Right atrium auricular region (tissue), 2 donors: ENCODE measurements at regions not wholly inside any gene's neighbourhood (a gene's known extent, or its start where the extent isn't known, plus 50 kb on each side); places are given as distances from the start of the nearest gene placed in this dataset.

Experiments used
- DNase-seq: peaks from one replicate; pipeline ENCODE4 v3.0.0-alpha.2; 2019; ENCODE audit warnings: low spot score
- H3K27ac ChIP-seq, 2 donors: fragments of 200-600 bp; sonication (generic); 1 replicate in 1 of 2; 2 replicates in 1 of 2; pipeline ENCODE4 v1.5.1; 2016 to 2019
- H3K27me3 ChIP-seq, 2 donors: fragments of 200-600 bp; sonication (generic); one replicate each; pipeline versions ENCODE4 v1.5.1 to v1.6.0; 2017 to 2019
- H3K36me3 ChIP-seq: fragments of 200-600 bp; sonication (generic); one replicate; pipeline ENCODE4 v1.5.1; 2016
- H3K4me1 ChIP-seq, 2 donors: fragments of 200-600 bp; sonication (generic); one replicate each; pipeline versions ENCODE4 v1.5.1 to v1.6.0; 2017 to 2019
- H3K4me3 ChIP-seq, 2 donors: fragments of 200-600 bp; sonication (generic); 1 replicate in 1 of 2; 2 replicates in 1 of 2; pipeline ENCODE4 v1.5.1; 2017 to 2019; ENCODE audit warnings: mild to moderate bottlenecking in 1 of 2, moderate library complexity in 1 of 2
- H3K9me3 ChIP-seq, 2 donors: fragments of 200-600 bp; sonication (generic); one replicate each; pipeline ENCODE4 v1.5.1; 2019
- CTCF ChIP-seq, 2 donors: fragments of 200-600 bp; sonication (generic); IDR thresholded peaks; one replicate each; pipeline ENCODE4 v1.5.1; 2019; ENCODE audit warnings: antibody characterized with exemption in 2 of 2

- no peak for TF ChIP-seq CTCF (IDR thresholded peaks at IDR 0.05)
- Histone ChIP-seq H3K9me3 (no peaks in the 10 kb centered on the region), H3K27me3 (no peaks in the 10 kb centered on the region), H3K4me1 (peaks cover 0 to 7% of the 10 kb centered on the region in 2 donors), H3K36me3 (no peaks in the 10 kb centered on the region), H3K4me3 (no peak overlapping the region), H3K27ac (no peak overlapping the region)
- DNase-seq, result no peak
These were observed 120.8 kb downstream of the MAFB start for GRCh38 chr20:40568200-40568599.

GRCh38 chr20:40565682-40566040 lies 123.4 kb downstream of the MAFB start:
- Histone ChIP-seq H3K4me1 (peaks cover 0 to 7% of the 10 kb centered on the region in 2 donors), H3K4me3 (no peak overlapping the region), H3K36me3 (no peaks in the 10 kb centered on the region), H3K27me3 (no peaks in the 10 kb centered on the region), H3K9me3 (no peaks in the 10 kb centered on the region), H3K27ac (no peak overlapping the region)
- no peak for DNase-seq
- TF ChIP-seq CTCF (IDR thresholded peaks at IDR 0.05), result no peak

GRCh38 chr20:40565001-40565681 lies 123.9 kb downstream of the MAFB start:
- no peaks in the 10 kb centered on the region for H3K27me3 ChIP-seq
- H3K9me3 ChIP-seq, result no peaks in the 10 kb centered on the region
- no peak overlapping the region for H3K27ac ChIP-seq
- no peak overlapping the region for H3K4me3 ChIP-seq
- H3K36me3 ChIP-seq, result no peaks in the 10 kb centered on the region
- H3K4me1 ChIP-seq, result peaks cover 0 to 7% of the 10 kb centered on the region in 2 donors
- TF ChIP-seq CTCF (IDR thresholded peaks at IDR 0.05), result no peak
- DNase-seq, result no peak

- H3K9me3 ChIP-seq, result no peaks in the 10 kb centered on the region
- H3K27ac ChIP-seq, result no peak overlapping the region
- no peak for DNase-seq
These were observed 125.6 kb downstream of the MAFB start for GRCh38 chr20:40563296-40563950.

GRCh38 chr20:40562031-40562430 lies 127.0 kb downstream of the MAFB start:
- no peak for TF ChIP-seq CTCF (IDR thresholded peaks at IDR 0.05)
- Histone ChIP-seq H3K4me3 (no peak overlapping the region), H3K4me1 (peaks cover 0 to 7% of the 10 kb centered on the region in 2 donors), H3K9me3 (no peaks in the 10 kb centered on the region), H3K36me3 (no peaks in the 10 kb centered on the region), H3K27ac (no peak overlapping the region), H3K27me3 (no peaks in the 10 kb centered on the region)
- DNase-seq, result no peak

More at GRCh38 chr20:40563296-40563950, 125.6 kb downstream of the MAFB start:
- H3K4me3 ChIP-seq, result no peak overlapping the region
- no peaks in the 10 kb centered on the region for H3K36me3 ChIP-seq
- no peaks in the 10 kb centered on the region for H3K27me3 ChIP-seq
- H3K4me1 ChIP-seq, result peaks cover 0 to 7% of the 10 kb centered on the region in 2 donors
- TF ChIP-seq CTCF (IDR thresholded peaks at IDR 0.05), result no peak
